SK-N-SH (cell line): ENCODE measurements at regions not wholly inside any gene's neighbourhood (a gene's known extent, or its start where the extent isn't known, plus 50 kb on each side); places are given as distances from the start of the nearest gene placed in this dataset.

Experiments used
- CTCF ChIA-PET: fragments of 300-600, 350-600 bp; formaldehyde crosslinking; extraction: SDS; loops from one replicate; lab custom pipeline; 2021; lab: Yijun Ruan, JAX
- POLR2A ChIA-PET: fragments of 350-600 bp; sonication (Branson Sonifier 250); formaldehyde crosslinking; extraction: SDS; loops from one replicate; lab custom pipeline; 2020; ENCODE audit warnings: antibody characterized with exemption, inconsistent platforms; lab: Yijun Ruan, JAX
- DNase-seq: peaks from one replicate; pipeline ENCODE4 v3.0.0; 2012
- H2AFZ ChIP-seq: fragments of 200-600 bp; sonication (generic); 2 replicates; pipeline ENCODE4 v1.8.1; 2016; ENCODE audit warnings: antibody characterized with exemption, mild to moderate bottlenecking, low read depth
- H3F3A ChIP-seq: fragments of 200-600 bp; sonication (generic); replicated peaks from 2 replicates; pipeline ENCODE3; 2016; ENCODE audit warnings: antibody characterized with exemption, mild to moderate bottlenecking; ENCODE audit not compliant: insufficient read depth
- H3K27ac ChIP-seq, 2 experiments: fragments of 200-500 bp in 1 of 2; fragments of 200-600 bp in 1 of 2; sonication (Bioruptor generic) in 1 of 2; sonication (generic), shearing (Covaris generic) in 1 of 2; 2 replicates each; pipeline versions ENCODE4 v1.5.1 to v1.6.1; 2014 to 2016; ENCODE audit warnings: low read depth in 2 of 2, inconsistent platforms in 1 of 2, low read length in 1 of 2, mild to moderate bottlenecking in 1 of 2, mixed read lengths in 1 of 2
- H3K27me3 ChIP-seq: fragments of 200-600 bp; sonication (generic), shearing (Covaris generic); 2 replicates; pipeline ENCODE4 v1.6.1; 2016; ENCODE audit warnings: mixed run types; ENCODE audit not compliant: insufficient read depth
- H3K36me3 ChIP-seq, 2 experiments: fragments of 200-500 bp in 1 of 2; fragments of 200-600 bp in 1 of 2; sonication (Bioruptor generic) in 1 of 2; sonication (generic) in 1 of 2; replicated peaks in 1 of 2; 2 replicates each; pipeline versions ENCODE3 to v1.5.1; 2014 to 2016; ENCODE audit warnings: low read length in 1 of 2, mild to moderate bottlenecking in 1 of 2; ENCODE audit not compliant: insufficient read depth in 2 of 2, control insufficient read depth in 1 of 2
- H3K4me1 ChIP-seq, 2 experiments: fragments of 200-500 bp in 1 of 2; fragments of 200-600 bp in 1 of 2; sonication (Bioruptor generic) in 1 of 2; sonication (generic), shearing (Covaris generic) in 1 of 2; 2 replicates each; pipeline versions ENCODE4 v1.5.1 to v1.6.1; 2014 to 2016; ENCODE audit warnings: low read depth in 1 of 2, low read length in 1 of 2, mixed run types in 1 of 2; ENCODE audit not compliant: insufficient read depth in 2 of 2, control insufficient read depth in 1 of 2
- H3K4me2 ChIP-seq: fragments of 200-600 bp; sonication (generic), shearing (Covaris generic); 2 replicates; pipeline ENCODE4 v1.6.1; 2017; ENCODE audit warnings: mixed run types
- H3K4me3 ChIP-seq, 2 experiments: fragments of 200-500 bp in 1 of 2; fragments of 200-600 bp in 1 of 2; sonication (Bioruptor generic) in 1 of 2; sonication (generic), shearing (Covaris generic) in 1 of 2; 2 replicates each; pipeline versions ENCODE4 v1.5.1 to v1.8.1; 2014 to 2016; ENCODE audit warnings: low read depth in 2 of 2, inconsistent platforms in 1 of 2, low read length in 1 of 2, mild to moderate bottlenecking in 1 of 2, mixed read lengths in 1 of 2, moderate library complexity in 1 of 2
- H3K79me2 ChIP-seq: fragments of 200-600 bp; sonication (generic); 2 replicates; pipeline ENCODE4 v1.8.1; 2017; ENCODE audit warnings: mild to moderate bottlenecking; ENCODE audit not compliant: insufficient read depth
- H3K9ac ChIP-seq: fragments of 200-600 bp; sonication (generic); 2 replicates; pipeline ENCODE4 v1.6.1; 2017; ENCODE audit warnings: mixed run types
- H3K9me2 ChIP-seq: fragments of 200-600 bp; sonication (generic); 2 replicates; pipeline ENCODE4 v1.6.1; 2017; ENCODE audit warnings: mixed run types
- H3K9me3 ChIP-seq: fragments of 200-600 bp; sonication (generic); 2 replicates; pipeline ENCODE4 v1.6.1; 2017; ENCODE audit warnings: mixed run types, mild to moderate bottlenecking, moderate library complexity
- H4K20me1 ChIP-seq: fragments of 200-600 bp; sonication (generic); 2 replicates; pipeline ENCODE4 v1.6.1; 2017; ENCODE audit warnings: mild to moderate bottlenecking, mixed run types; ENCODE audit not compliant: insufficient read depth
- CHD2 ChIP-seq: fragments of 150-350 bp; IDR thresholded peaks from 2 replicates; pipeline ENCODE4 v1.6.1; 2018; ENCODE audit warnings: low read length; ENCODE audit not compliant: partially characterized antibody
- CTCF ChIP-seq: fragments of 200-600 bp; sonication (generic); IDR thresholded peaks from 2 replicates; pipeline ENCODE4 v1.6.1; 2017; ENCODE audit warnings: antibody characterized with exemption, mild to moderate bottlenecking, moderate library complexity
- ELF1 ChIP-seq: IDR thresholded peaks from 2 replicates; pipeline ENCODE4 v1.4.0; 2012
- EZH2phosphoT487 ChIP-seq: fragments of 200-600 bp; sonication (generic); IDR thresholded peaks from 2 replicates; pipeline ENCODE4 v1.6.1; 2017; ENCODE audit warnings: low read depth, mixed run types, mild to moderate bottlenecking, antibody characterized with exemption, moderate library complexity, borderline replicate concordance
- FOXJ3 ChIP-seq: sonication (generic); formaldehyde crosslinking; IDR thresholded peaks from 2 replicates; pipeline ENCODE4 v1.5.1; 2020; ENCODE audit warnings: mild to moderate bottlenecking, missing genetic modification reagents
- FOXM1 ChIP-seq: IDR thresholded peaks from 2 replicates; pipeline ENCODE4 v1.4.0; 2012; ENCODE audit warnings: low read depth, mild to moderate bottlenecking
- GABPA ChIP-seq: IDR thresholded peaks from 2 replicates; pipeline ENCODE4 v1.4.0; 2012; ENCODE audit warnings: low read depth, mild to moderate bottlenecking
- GATA2 ChIP-seq: sonication (generic); formaldehyde crosslinking; IDR thresholded peaks from 2 replicates; pipeline ENCODE4 v1.5.0; 2020; ENCODE audit warnings: mild to moderate bottlenecking, missing genetic modification reagents
- IRF3 ChIP-seq: fragments of 150-350 bp; IDR thresholded peaks from 2 replicates; pipeline ENCODE4 v1.6.1; 2016; ENCODE audit warnings: mild to moderate bottlenecking, low read depth, low read length
- MXI1 ChIP-seq: IDR thresholded peaks from 2 replicates; pipeline ENCODE4 v1.6.1; 2012; ENCODE audit warnings: mild to moderate bottlenecking, low read depth, low read length, improper control_type of control experiment
- NRF1 ChIP-seq: IDR thresholded peaks from 2 replicates; pipeline ENCODE4 v1.6.1; 2012; ENCODE audit warnings: low read depth, mild to moderate bottlenecking, low read length
- POLR2AphosphoS5 ChIP-seq: IDR thresholded peaks from 2 replicates; pipeline ENCODE4 v1.6.1; 2012; ENCODE audit warnings: low read depth, low read length
- RAD21 ChIP-seq: IDR thresholded peaks from 2 replicates; pipeline ENCODE4 v1.6.1; 2012; ENCODE audit warnings: mild to moderate bottlenecking, low read length
- RCOR1 ChIP-seq: fragments of 150-350 bp; IDR thresholded peaks from 2 replicates; pipeline ENCODE4 v1.6.1; 2017; ENCODE audit warnings: antibody characterized with exemption, low read length
- RFX5 ChIP-seq: IDR thresholded peaks from 2 replicates; pipeline ENCODE4 v1.6.1; 2012; ENCODE audit warnings: mild to moderate bottlenecking, improper control_type of control experiment, low read length
- RXRA ChIP-seq: IDR thresholded peaks from 2 replicates; pipeline ENCODE4 v1.4.0; 2012; ENCODE audit warnings: low read depth, mild to moderate bottlenecking, borderline replicate concordance
- SIN3A ChIP-seq: IDR thresholded peaks from 2 replicates; pipeline ENCODE4 v1.6.1; 2012; ENCODE audit warnings: low read depth, mild to moderate bottlenecking, low read length, moderate library complexity, borderline replicate concordance
- TAF1 ChIP-seq: IDR thresholded peaks from 2 replicates; pipeline ENCODE4 v1.6.1; 2012; ENCODE audit warnings: low read depth, mild to moderate bottlenecking, low read length, moderate library complexity, borderline replicate concordance
- TCF12 ChIP-seq: IDR thresholded peaks from 2 replicates; pipeline ENCODE4 v1.4.0; 2012
- TEAD4 ChIP-seq: IDR thresholded peaks from 2 replicates; pipeline ENCODE4 v1.4.0; 2012; ENCODE audit warnings: mild to moderate bottlenecking, borderline replicate concordance; ENCODE audit not compliant: insufficient read depth
- USF1 ChIP-seq: IDR thresholded peaks from 2 replicates; pipeline ENCODE4 v1.4.0; 2012; ENCODE audit warnings: low read depth, borderline replicate concordance
- ZBTB33 ChIP-seq: IDR thresholded peaks from 2 replicates; pipeline ENCODE4 v1.4.0; 2012; ENCODE audit warnings: low read depth, borderline replicate concordance
- WGBS: methylation state at CpG from one replicate; pipeline ENCODE4 v1.1.6; 2017; ENCODE audit warnings: low lambda C conversion rate; 5-methylcytosine and 5-hydroxymethylcytosine counted together

GRCh38 chrX:138408101-138408500 is 303.4 kb downstream of the FGF13 start:
- Histone ChIP-seq H3K4me1 (no peaks in the 10 kb centered on the region), H3F3A (no peaks in the 10 kb centered on the region), H3K79me2 (no peaks in the 10 kb centered on the region), H2AFZ (no peak overlapping the region), H3K4me3 (no peak overlapping the region), H3K9me3 (no peaks in the 10 kb centered on the region), H3K27me3 (no peaks in the 10 kb centered on the region), H3K27ac (no peak overlapping the region), H3K9me2 (no peaks in the 10 kb centered on the region), H3K36me3 (no peaks in the 10 kb centered on the region), H4K20me1 (no peaks in the 10 kb centered on the region), H3K4me2 (no peak overlapping the region), H3K9ac (no peak overlapping the region)
- ChIA-PET CTCF (no interaction called here), POLR2A (no interaction called here)
- 3% methylated on average over 3 of the region's 3 CpGs for WGBS
- TF ChIP-seq SIN3A (no peak), RFX5 (no peak), MXI1 (no peak), TAF1 (no peak), CHD2 (no peak), ELF1 (no peak), GABPA (no peak), POLR2AphosphoS5 (no peak), RXRA (no peak), RAD21 (no peak), ZBTB33 (no peak), EZH2phosphoT487 (no peak), USF1 (no peak), FOXM1 (no peak), NRF1 (no peak)
- no peak for DNase-seq

GRCh38 chrX:138411048-138411447 is 300.5 kb downstream of the FGF13 start:
- H3K4me3 ChIP-seq, result no peak overlapping the region
- H3F3A ChIP-seq, result no peaks in the 10 kb centered on the region
- ChIA-PET CTCF (no interaction called here), POLR2A (no interaction called here)
- H3K4me1 ChIP-seq, result no peaks in the 10 kb centered on the region
- TF ChIP-seq GATA2 (CRISPR knock-in tag) (no peak), IRF3 (no peak), RCOR1 (no peak), TCF12 (no peak), TEAD4 (no peak), GABPA (no peak), FOXM1 (no peak), FOXJ3 (CRISPR knock-in tag) (no peak), CHD2 (no peak), CTCF (no peak), ZBTB33 (no peak)
- H3K79me2 ChIP-seq, result no peaks in the 10 kb centered on the region
- no peaks in the 10 kb centered on the region for H4K20me1 ChIP-seq
- H3K36me3 ChIP-seq, result no peaks in the 10 kb centered on the region
- no peaks in the 10 kb centered on the region for H3K9me2 ChIP-seq
- 5% methylated on average over 2 of the region's 2 CpGs for WGBS
- H3K9me3 ChIP-seq, result no peaks in the 10 kb centered on the region
- no peak overlapping the region for H3K9ac ChIP-seq
- no peak overlapping the region for H3K27ac ChIP-seq
- H3K4me2 ChIP-seq, result no peak overlapping the region
- H3K27me3 ChIP-seq, result no peaks in the 10 kb centered on the region
- no peak overlapping the region for H2AFZ ChIP-seq
- DNase-seq, result no peak
